AG09309 (cell line): ENCODE measurements at regions not wholly inside any gene's neighbourhood (a gene's known extent, or its start where the extent isn't known, plus 50 kb on each side); places are given as distances from the start of the nearest gene placed in this dataset.
"Not testable (repeated sequence)": the region's sequence is repeated elsewhere in the genome, so short reads cannot be mapped to it uniquely, and the experiment has no call there.

Source experiments
- DNase-seq: peaks from one replicate; pipeline ENCODE4 v3.0.0-alpha.2; 2010; ENCODE audit warnings: low read depth
- H3K4me3 ChIP-seq: 2 replicates; pipeline ENCODE4 v1.5.1; 2011; ENCODE audit warnings: mild to moderate bottlenecking, low read depth, low read length, moderate library complexity; ENCODE audit not compliant: control insufficient read depth
- TF ChIP-seq, protein P1 (sequence below): IDR thresholded peaks from 2 replicates; pipeline ENCODE4 v1.5.1; 2011; ENCODE audit warnings: mild to moderate bottlenecking, low read depth, low read length, inconsistent platforms; ENCODE audit not compliant: insufficient read depth, control insufficient read depth; ENCODE audit errors: missing control alignments

DNA sequence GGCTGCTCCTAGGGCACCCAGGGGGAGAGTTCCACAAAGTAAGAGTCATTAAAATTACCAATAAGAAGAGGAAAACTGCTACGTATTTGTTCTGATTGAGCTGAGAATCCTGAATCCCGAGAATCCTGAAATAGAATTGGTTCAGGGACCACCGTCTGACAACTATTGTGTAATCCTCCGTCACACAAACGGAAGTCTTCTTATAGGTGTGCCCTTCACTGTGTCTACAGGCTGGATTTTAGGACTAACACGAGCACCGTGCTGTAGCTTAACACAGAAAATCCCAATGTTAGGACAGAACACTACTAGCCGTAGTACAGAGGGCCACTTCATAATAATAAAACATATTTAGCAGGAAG, 50.6 kb upstream of the RNF182 start:
- H3K4me3 ChIP-seq = no peak overlapping the region
- TF ChIP-seq, protein P1, sequence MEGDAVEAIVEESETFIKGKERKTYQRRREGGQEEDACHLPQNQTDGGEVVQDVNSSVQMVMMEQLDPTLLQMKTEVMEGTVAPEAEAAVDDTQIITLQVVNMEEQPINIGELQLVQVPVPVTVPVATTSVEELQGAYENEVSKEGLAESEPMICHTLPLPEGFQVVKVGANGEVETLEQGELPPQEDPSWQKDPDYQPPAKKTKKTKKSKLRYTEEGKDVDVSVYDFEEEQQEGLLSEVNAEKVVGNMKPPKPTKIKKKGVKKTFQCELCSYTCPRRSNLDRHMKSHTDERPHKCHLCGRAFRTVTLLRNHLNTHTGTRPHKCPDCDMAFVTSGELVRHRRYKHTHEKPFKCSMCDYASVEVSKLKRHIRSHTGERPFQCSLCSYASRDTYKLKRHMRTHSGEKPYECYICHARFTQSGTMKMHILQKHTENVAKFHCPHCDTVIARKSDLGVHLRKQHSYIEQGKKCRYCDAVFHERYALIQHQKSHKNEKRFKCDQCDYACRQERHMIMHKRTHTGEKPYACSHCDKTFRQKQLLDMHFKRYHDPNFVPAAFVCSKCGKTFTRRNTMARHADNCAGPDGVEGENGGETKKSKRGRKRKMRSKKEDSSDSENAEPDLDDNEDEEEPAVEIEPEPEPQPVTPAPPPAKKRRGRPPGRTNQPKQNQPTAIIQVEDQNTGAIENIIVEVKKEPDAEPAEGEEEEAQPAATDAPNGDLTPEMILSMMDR = no peak
- no peak for DNase-seq

DNA sequence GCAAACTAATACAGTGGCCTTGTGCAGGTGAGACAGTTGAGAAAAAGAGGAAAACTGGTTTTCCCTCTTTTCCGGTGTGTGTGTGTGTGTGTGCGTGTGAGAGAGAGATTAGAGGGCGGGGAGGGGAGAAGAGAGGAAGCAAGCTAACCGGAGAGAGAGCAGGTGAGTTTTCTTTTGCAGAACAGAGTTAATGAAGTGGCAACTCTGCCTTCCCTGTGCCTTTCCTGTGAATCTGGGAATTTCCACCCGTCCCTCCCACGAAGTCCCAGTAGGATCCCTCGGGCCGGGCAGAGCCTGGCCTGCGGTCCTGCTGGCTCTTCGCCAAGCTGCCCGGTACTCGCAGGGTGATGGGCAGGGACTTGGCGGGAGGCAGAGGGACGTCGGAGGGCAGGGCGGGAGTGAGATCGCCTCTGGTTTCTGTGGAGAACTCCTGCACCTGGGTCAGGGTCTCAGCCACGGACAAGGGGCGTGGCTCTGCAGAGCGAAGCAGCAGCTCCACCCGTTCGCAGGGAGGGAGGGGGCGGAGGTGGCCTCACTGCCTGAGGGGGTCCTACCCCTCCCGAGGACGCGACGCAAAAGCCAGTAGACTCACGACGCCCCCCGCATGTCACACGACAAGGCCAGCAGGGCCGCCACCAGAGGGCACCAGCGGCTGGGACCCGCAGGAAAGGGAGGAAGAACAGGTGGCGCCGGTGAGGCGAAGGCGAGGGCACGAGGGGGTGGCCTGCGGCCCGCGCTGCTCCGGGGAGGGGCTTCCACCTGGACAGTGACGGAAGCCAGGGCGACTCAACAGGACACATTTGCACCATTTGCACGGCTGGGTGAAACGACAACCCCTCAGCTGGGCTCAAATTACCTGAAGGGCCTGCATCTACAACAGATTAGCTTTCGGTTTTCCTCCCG, 51.2 kb upstream of the RNF182 start:
- TF ChIP-seq, protein P1 = peak; percentile 68
- no peak for DNase-seq
- H3K4me3 ChIP-seq = peak overlapping the region; percentile 25

GRCh38 chr6:13872681-13873080, 52.1 kb upstream of the RNF182 start:
- TF ChIP-seq, protein P1 = no peak
- no peak for DNase-seq
- H3K4me3 ChIP-seq = no peak overlapping the region

GRCh38 chr6:13872006-13872405, 52.7 kb upstream of the RNF182 start:
- DNase-seq, H3K4me3 ChIP-seq: not testable (repeated sequence)

- no peak overlapping the region for H3K4me3 ChIP-seq
- DNase-seq = no peak
- TF ChIP-seq, protein P1 = no peak
Observed at GRCh38 chr6:13870214-13870830, 54.4 kb upstream of the RNF182 start.

GRCh38 chr6:13868236-13868635, 53.9 kb upstream of the MCUR1 start:
- DNase-seq = no peak
- TF ChIP-seq, protein P1 = no peak
- H3K4me3 ChIP-seq = no peak overlapping the region

DNA sequence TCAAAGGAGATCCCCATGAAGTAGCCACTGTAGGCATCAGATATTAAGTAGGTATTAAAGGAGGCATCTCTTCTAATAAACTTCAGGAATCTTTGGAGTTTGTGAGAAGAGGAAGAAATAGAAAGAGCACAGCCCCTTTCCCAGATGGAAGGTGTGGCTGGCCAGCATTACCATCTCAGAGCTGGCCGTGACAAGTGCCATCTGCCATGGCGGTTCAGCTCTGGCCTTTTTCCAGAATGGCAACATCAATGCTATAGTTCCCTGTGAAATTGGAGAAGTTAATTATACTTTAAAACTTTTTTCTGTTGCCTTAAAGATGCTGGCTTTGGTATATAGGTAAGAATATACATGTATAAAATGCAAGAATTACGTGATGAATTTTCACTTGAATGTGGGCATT, 51.9 kb upstream of the MCUR1 start:
- TF ChIP-seq, protein P1 = no peak
- no peak for DNase-seq
- H3K4me3 ChIP-seq = no peak overlapping the region
